ENCODE measurements at regions not wholly inside any gene's neighbourhood (a gene's known extent, or its start where the extent isn't known, plus 50 kb on each side); places are given as distances from the start of the nearest gene placed in this dataset.

DNA sequence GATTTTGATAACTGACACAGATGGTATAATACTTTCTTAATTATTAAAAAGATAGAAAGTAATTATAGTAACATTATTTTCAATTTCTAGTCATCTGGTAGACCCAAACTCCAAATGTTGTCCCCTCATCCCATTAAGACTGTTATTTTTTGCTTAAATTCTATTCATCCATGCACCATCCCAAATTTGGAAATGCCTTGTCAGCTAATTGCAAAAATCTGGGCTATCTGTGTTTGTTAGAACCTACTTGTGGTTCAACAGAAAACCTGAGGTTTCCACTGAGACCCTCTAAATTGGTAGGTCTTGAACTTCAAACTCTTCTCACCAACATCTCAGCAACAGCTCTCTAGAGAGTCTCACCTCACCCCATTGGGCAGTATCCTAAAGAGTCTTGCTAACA lies 172.2 kb upstream of the ADGRL3 start:
- H3K27me3 ChIP-seq, result no peaks in the 10 kb centered on the region
- TF ChIP-seq, protein P1, sequence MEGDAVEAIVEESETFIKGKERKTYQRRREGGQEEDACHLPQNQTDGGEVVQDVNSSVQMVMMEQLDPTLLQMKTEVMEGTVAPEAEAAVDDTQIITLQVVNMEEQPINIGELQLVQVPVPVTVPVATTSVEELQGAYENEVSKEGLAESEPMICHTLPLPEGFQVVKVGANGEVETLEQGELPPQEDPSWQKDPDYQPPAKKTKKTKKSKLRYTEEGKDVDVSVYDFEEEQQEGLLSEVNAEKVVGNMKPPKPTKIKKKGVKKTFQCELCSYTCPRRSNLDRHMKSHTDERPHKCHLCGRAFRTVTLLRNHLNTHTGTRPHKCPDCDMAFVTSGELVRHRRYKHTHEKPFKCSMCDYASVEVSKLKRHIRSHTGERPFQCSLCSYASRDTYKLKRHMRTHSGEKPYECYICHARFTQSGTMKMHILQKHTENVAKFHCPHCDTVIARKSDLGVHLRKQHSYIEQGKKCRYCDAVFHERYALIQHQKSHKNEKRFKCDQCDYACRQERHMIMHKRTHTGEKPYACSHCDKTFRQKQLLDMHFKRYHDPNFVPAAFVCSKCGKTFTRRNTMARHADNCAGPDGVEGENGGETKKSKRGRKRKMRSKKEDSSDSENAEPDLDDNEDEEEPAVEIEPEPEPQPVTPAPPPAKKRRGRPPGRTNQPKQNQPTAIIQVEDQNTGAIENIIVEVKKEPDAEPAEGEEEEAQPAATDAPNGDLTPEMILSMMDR (IDR thresholded peaks at IDR 0.05), result no peak
- no peak for TF ChIP-seq POLR2A (IDR thresholded peaks at IDR 0.05)
- no peak overlapping the region for H3K4me3 ChIP-seq
- no peaks in the 10 kb centered on the region for H3K9me3 ChIP-seq
- H3K27ac ChIP-seq, result no peak overlapping the region
- no peaks in the 10 kb centered on the region for H3K4me1 ChIP-seq
- DNase-seq, result no peak
- intact Hi-C loops (cut with DNase I), result no loop called here
- no peaks in the 10 kb centered on the region for H3K36me3 ChIP-seq

DNA sequence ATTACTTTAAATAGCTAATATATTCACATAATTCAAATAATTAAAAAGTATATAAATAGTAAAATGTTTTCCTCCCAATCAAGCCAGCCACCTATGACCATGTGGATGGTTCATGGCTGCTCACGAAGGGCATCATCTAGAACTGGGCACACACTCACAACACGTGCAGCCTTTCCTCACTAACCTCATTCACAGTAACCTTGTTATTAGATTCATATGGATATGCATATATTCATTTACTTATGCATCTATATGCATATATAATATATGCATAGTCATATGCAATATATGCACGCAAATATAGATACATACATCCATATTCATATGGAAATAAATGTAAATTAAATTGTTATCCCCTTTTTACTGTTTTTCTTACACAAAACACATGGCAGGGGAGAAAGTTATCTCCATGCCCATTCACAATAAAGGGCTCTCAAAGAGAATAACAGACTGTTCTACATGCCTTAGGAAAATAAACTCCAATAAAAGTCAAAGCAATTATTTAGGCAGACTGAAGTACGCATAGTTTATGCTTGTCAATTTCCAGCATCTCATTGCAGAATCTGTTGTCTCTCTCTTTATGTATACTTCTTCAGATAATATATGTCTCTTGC lies 163.9 kb upstream of the ADGRL3 start:
- no peaks in the 10 kb centered on the region for H3K9me3 ChIP-seq
- no peak overlapping the region for H3K27ac ChIP-seq
- WGBS, 2 donors, result 81 to 83% methylated on average over 4 of the region's 4 CpGs
- intact Hi-C loops (cut with DNase I), result no loop called here
- no peak for DNase-seq
- H3K4me1 ChIP-seq, result no peaks in the 10 kb centered on the region
- no peak for TF ChIP-seq POLR2A (IDR thresholded peaks at IDR 0.05)
- TF ChIP-seq, protein P1 (IDR thresholded peaks at IDR 0.05), result no peak
- H3K36me3 ChIP-seq, result no peaks in the 10 kb centered on the region
- no peak overlapping the region for H3K4me3 ChIP-seq
- H3K27me3 ChIP-seq, result no peaks in the 10 kb centered on the region

DNA sequence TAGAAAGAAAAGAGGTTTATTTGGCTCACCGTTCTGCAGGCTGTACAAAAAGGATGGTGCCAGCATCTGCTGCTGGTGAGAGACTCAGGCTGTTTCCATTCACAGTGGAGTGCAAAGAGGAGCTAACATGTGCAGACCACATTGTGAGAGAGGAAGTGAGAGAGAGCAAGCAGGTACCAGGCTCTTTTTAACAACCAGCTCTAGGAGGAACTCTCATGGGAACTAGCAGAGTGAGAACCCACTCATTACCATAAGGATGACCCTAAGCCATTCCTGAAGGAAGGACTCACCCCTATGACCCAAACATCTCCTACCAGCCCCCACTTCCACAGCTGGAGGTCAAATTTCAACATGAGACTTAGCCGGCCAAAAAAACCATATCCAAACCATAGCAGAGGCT lies 158.6 kb upstream of the ADGRL3 start:
- DNase-seq, result no peak
- Histone ChIP-seq H3K27ac (no peak overlapping the region), H3K4me3 (no peak overlapping the region), H3K9me3 (no peaks in the 10 kb centered on the region), H3K4me1 (no peaks in the 10 kb centered on the region), H3K36me3 (no peaks in the 10 kb centered on the region), H3K27me3 (no peaks in the 10 kb centered on the region)
- intact Hi-C loops (cut with DNase I), result no loop called here
- WGBS, 2 donors, result 62 to 72% methylated on average over 2 of the region's 2 CpGs
- TF ChIP-seq POLR2A (IDR thresholded peaks at IDR 0.05), result no peak
- TF ChIP-seq, protein P1 (IDR thresholded peaks at IDR 0.05), result no peak

DNA sequence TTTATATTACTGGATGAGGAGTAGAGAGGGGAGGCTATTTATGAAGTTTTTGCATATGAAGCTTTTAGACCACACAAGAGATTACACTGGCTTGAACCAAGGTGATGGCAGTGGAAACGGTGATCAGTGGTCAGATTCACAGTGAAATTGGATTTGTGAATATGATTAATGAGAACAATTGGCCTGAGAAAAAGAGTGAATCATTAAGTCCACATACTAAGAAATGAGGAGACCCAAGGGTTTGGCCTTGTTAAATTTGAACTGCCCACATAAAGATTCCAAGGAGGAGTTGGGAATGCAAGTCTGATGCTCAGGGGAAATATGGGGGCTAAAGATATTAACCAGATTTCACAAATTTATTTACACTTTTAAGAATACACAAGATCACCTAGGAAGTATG lies 155.3 kb upstream of the ADGRL3 start:
- no peaks in the 10 kb centered on the region for H3K9me3 ChIP-seq
- WGBS, 2 donors, result 82 to 87% methylated on average over 1 of the region's 1 CpG

DNA sequence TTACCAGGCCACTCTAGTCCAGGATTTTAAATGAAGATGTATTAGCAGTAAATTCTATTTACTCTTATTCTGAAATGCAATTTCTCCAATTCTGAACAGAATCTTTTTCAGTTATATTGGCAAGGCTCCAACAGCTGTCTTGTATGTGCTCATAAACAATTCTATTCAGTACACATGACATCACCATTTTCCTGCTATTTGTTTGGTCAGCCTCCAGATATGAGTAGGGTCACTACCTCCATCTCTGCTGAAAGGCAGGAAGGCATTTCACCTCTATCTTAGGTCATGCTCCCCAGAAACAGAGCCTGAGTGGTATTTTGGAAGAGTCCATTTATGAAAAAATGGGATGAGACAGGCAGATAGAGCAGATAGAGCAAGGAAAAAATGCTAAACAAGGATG lies 151.1 kb upstream of the ADGRL3 start:
- intact Hi-C loops (cut with DNase I), result no loop called here
- no peak overlapping the region for H3K4me3 ChIP-seq
- H3K4me1 ChIP-seq, result no peaks in the 10 kb centered on the region
- no peaks in the 10 kb centered on the region for H3K9me3 ChIP-seq
- H3K36me3 ChIP-seq, result no peaks in the 10 kb centered on the region
- DNase-seq, result no peak
- H3K27me3 ChIP-seq, result no peaks in the 10 kb centered on the region
- H3K27ac ChIP-seq, result no peak overlapping the region
- TF ChIP-seq, protein P1 (IDR thresholded peaks at IDR 0.05), result no peak
- no peak for TF ChIP-seq POLR2A (IDR thresholded peaks at IDR 0.05)

More for the DNA sequence above, 155.3 kb upstream of the ADGRL3 start:
- TF ChIP-seq, protein P1 (IDR thresholded peaks at IDR 0.05), result no peak
- TF ChIP-seq POLR2A (IDR thresholded peaks at IDR 0.05), result no peak
- no peak overlapping the region for H3K4me3 ChIP-seq
- H3K36me3 ChIP-seq, result no peaks in the 10 kb centered on the region
- H3K4me1 ChIP-seq, result no peaks in the 10 kb centered on the region
- intact Hi-C loops (cut with DNase I), result no loop called here
- DNase-seq, result no peak
- H3K27ac ChIP-seq, result no peak overlapping the region
- H3K27me3 ChIP-seq, result no peaks in the 10 kb centered on the region
